ENCODE measurements at regions not wholly inside any gene's neighbourhood (a gene's known extent, or its start where the extent isn't known, plus 50 kb on each side); places are given as distances from the start of the nearest gene placed in this dataset.

- in situ Hi-C loops (cut with HindIII; ENCODE audit: low pct_ligation_motif_present, low sequenced_read_pairs), result no loop called here
Measured at GRCh38 chr4:45324455-45325417, 598.4 kb upstream of the GNPDA2 start.

DNA sequence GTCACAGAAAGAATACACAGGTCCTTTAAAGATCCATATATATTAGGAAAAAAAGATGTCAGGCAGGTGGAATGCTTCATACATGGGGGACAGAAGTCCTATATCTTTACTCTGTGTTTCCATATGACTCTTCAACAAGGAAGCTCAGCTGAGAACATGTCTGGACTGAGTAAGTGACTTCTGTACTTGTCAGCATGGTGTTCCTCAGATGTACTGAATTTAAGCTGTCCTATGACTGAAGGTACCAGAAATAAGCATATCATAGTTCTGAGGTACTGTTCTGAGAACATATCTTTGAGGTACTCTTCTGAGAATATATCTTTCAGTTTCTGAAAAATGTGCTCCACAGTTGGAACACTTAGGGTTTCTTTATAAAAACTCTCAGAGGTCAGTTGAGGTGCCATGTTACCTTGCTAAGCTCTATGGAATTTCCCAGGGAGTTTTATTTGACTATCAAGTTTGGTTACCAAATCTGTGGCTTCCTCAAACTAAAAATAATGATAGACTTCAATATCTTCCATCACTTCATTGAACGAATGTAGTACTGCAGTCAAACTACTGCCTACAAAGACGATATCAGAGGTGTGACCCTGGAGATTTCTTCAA is 597.2 kb upstream of the GNPDA2 start:
- no peak for DNase-seq
- H3K27me3 ChIP-seq (replicated peaks), result no peaks in the 10 kb centered on the region
- H3K36me3 ChIP-seq (replicated peaks), result no peaks in the 10 kb centered on the region
- H3K27ac ChIP-seq, result no peak overlapping the region
- no peak overlapping the region for H3K4me3 ChIP-seq (ENCODE audit: low read depth, low read length)
- in situ Hi-C loops (cut with HindIII; ENCODE audit: low pct_ligation_motif_present, low sequenced_read_pairs), result no loop called here
- TF ChIP-seq, protein P1, sequence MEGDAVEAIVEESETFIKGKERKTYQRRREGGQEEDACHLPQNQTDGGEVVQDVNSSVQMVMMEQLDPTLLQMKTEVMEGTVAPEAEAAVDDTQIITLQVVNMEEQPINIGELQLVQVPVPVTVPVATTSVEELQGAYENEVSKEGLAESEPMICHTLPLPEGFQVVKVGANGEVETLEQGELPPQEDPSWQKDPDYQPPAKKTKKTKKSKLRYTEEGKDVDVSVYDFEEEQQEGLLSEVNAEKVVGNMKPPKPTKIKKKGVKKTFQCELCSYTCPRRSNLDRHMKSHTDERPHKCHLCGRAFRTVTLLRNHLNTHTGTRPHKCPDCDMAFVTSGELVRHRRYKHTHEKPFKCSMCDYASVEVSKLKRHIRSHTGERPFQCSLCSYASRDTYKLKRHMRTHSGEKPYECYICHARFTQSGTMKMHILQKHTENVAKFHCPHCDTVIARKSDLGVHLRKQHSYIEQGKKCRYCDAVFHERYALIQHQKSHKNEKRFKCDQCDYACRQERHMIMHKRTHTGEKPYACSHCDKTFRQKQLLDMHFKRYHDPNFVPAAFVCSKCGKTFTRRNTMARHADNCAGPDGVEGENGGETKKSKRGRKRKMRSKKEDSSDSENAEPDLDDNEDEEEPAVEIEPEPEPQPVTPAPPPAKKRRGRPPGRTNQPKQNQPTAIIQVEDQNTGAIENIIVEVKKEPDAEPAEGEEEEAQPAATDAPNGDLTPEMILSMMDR (IDR thresholded peaks at IDR 0.05; ENCODE audit: low read depth, low read length, missing control alignments), result no peak

More at GRCh38 chr4:45324455-45325417, 598.4 kb upstream of the GNPDA2 start:
- Histone ChIP-seq H3K36me3 (replicated peaks) (no peaks in the 10 kb centered on the region), H3K4me3 (ENCODE audit: low read depth, low read length) (no peak overlapping the region), H3K27me3 (replicated peaks) (no peaks in the 10 kb centered on the region), H3K27ac (no peak overlapping the region)
- DNase-seq, result no peak
- TF ChIP-seq, protein P1 (IDR thresholded peaks at IDR 0.05; ENCODE audit: low read depth, low read length, missing control alignments), result no peak

DNA sequence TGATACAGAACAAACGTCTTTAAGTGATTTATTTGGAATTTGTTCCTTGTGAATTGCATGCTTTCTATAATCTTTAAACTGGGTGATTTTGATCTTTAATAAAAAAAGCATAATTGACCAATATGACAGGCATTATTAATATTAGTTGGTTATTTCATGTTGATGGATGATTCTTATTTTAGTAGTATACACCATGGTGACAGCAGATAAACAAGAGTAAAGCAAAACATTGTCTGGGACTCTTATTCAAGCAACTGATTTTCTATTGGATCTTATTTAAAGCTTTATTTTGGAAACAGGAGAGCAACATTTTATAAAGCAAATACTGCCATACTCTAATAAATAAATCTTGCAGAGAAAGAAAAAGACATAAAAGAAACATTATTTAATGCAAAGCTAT is 591.4 kb upstream of the GNPDA2 start:
- Histone ChIP-seq H3K36me3 (replicated peaks) (no peaks in the 10 kb centered on the region), H3K27ac (no peak overlapping the region), H3K27me3 (replicated peaks) (no peaks in the 10 kb centered on the region), H3K4me3 (ENCODE audit: low read depth, low read length) (no peak overlapping the region)
- TF ChIP-seq, protein P1 (IDR thresholded peaks at IDR 0.05; ENCODE audit: low read depth, low read length, missing control alignments), result no peak
- in situ Hi-C loops (cut with HindIII; ENCODE audit: low pct_ligation_motif_present, low sequenced_read_pairs), result no loop called here
- DNase-seq, result no peak

- TF ChIP-seq, protein P1 (IDR thresholded peaks at IDR 0.05; ENCODE audit: low read depth, low read length, missing control alignments), result no peak
- Histone ChIP-seq H3K27ac (no peak overlapping the region), H3K4me3 (ENCODE audit: low read depth, low read length) (no peak overlapping the region), H3K27me3 (replicated peaks) (no peaks in the 10 kb centered on the region), H3K36me3 (replicated peaks) (no peaks in the 10 kb centered on the region)
- DNase-seq, result no peak
- in situ Hi-C loops (cut with HindIII; ENCODE audit: low pct_ligation_motif_present, low sequenced_read_pairs), result no loop called here
Measured at GRCh38 chr4:45317276-45317675, 590.9 kb upstream of the GNPDA2 start.

- TF ChIP-seq, protein P1 (IDR thresholded peaks at IDR 0.05; ENCODE audit: low read depth, low read length, missing control alignments), result no peak
- DNase-seq, result no peak
- in situ Hi-C loops (cut with HindIII; ENCODE audit: low pct_ligation_motif_present, low sequenced_read_pairs), result no loop called here
- Histone ChIP-seq H3K36me3 (replicated peaks) (no peaks in the 10 kb centered on the region), H3K27me3 (replicated peaks) (no peaks in the 10 kb centered on the region), H3K27ac (no peak overlapping the region), H3K4me3 (ENCODE audit: low read depth, low read length) (no peak overlapping the region)
Measured at GRCh38 chr4:45316257-45316656, 589.9 kb upstream of the GNPDA2 start.

Data from brain microvascular endothelial cell (primary cell).